Heart left ventricle (tissue), 16 donors: ENCODE measurements at regions not wholly inside any gene's neighbourhood (a gene's known extent, or its start where the extent isn't known, plus 50 kb on each side); places are given as distances from the start of the nearest gene placed in this dataset.

Source experiments
- ATAC-seq, 4 donors: fragments of 200-7000 bp; cut with Tn5 transposase; one replicate each; pipeline ENCODE4 v1.9.1; 2020 to 2022; ENCODE audit warnings: moderate library complexity in 4 of 4, mild to moderate bottlenecking in 3 of 4, moderate number of reproducible peaks in 1 of 4
- DNase-seq, 5 donors: peaks; one replicate each; pipeline ENCODE4 v3.0.0-alpha.2; 2020
- H3K27ac ChIP-seq, 12 donors: fragments of 200-600 bp; sonication (generic) in 4 of 12; one replicate each; pipeline versions ENCODE4 v1.5.0 to v1.8.0; 2016 to 2022; ENCODE audit warnings: mild to moderate bottlenecking in 2 of 12
- H3K27me3 ChIP-seq, 9 donors: fragments of 200-600 bp; sonication (generic) in 2 of 9; one replicate each; pipeline versions ENCODE4 v1.5.1 to v1.8.0; 2016 to 2022; ENCODE audit warnings: mild to moderate bottlenecking in 3 of 9
- H3K36me3 ChIP-seq, 9 donors: fragments of 200-600 bp; sonication (generic) in 2 of 9; one replicate each; pipeline versions ENCODE4 v1.5.0 to v1.8.0; 2018 to 2022; ENCODE audit warnings: mild to moderate bottlenecking in 2 of 9
- H3K4me1 ChIP-seq, 12 donors: fragments of 200-600 bp; sonication (generic) in 4 of 12; one replicate each; pipeline versions ENCODE4 v1.5.0 to v1.8.0; 2016 to 2022; ENCODE audit warnings: mild to moderate bottlenecking in 3 of 12
- H3K4me3 ChIP-seq, 12 donors: fragments of 200-600 bp; sonication (generic) in 4 of 12; one replicate each; pipeline versions ENCODE4 v1.5.0 to v1.8.0; 2017 to 2022; ENCODE audit warnings: mild to moderate bottlenecking in 9 of 12, moderate library complexity in 4 of 12
- H3K9me3 ChIP-seq, 12 donors: fragments of 200-600 bp; sonication (generic) in 4 of 12; one replicate each; pipeline versions ENCODE4 v1.5.0 to v1.8.0; 2016 to 2022; ENCODE audit warnings: mild to moderate bottlenecking in 1 of 12
- CTCF ChIP-seq, 12 donors: fragments of 200-600 bp; sonication (generic) in 4 of 12; IDR thresholded peaks; one replicate each; pipeline versions ENCODE4 v1.5.0 to v1.8.0; 2018 to 2022; ENCODE audit warnings: antibody characterized with exemption in 12 of 12, mild to moderate bottlenecking in 5 of 12
- POLR2A ChIP-seq, 2 donors: fragments of 450-650 bp; IDR thresholded peaks; one replicate each; pipeline ENCODE4 v1.6.1; 2017; ENCODE audit warnings: antibody characterized with exemption in 2 of 2, mild to moderate bottlenecking in 2 of 2, moderate library complexity in 2 of 2
- WGBS, 4 donors: extraction: QIAGEN DNeasy Blood & Tissue Kit in 2 of 4; methylation state at CpG; one replicate each; pipeline versions ENCODE4 v1.1.5 to v1.1.7; 2013 to 2018; 5-methylcytosine and 5-hydroxymethylcytosine counted together
- intact Hi-C, 10 donors: fragments of 100-400 bp; cut with DNase I; formaldehyde crosslinking; loops; one replicate each; pipeline versions ENCODE4 v1.11.1 to v1.14.2; 2022
- donor health status: ischemic (EF 13 %, LVEDD 7.1; RV severe dilation, severe dysfunction).
- donor health status: healthy with polysubstance abuse.
- donor health status: DM: no; HTN: yes; CAD: no.
- donor health status: DM: no; HTN: no; CAD: no.
- donor health status: ischemic (EF 25% LVEDD 6.9; RV normal size, moderate dysfunction).
- donor health status: ischemic (EF 25% LVEDD 5.7; RV mildly dilated, moderate dysfunction).
- donor health status: healthy.
- donor health status: DM: yes; HTN: yes; CAD: no.
- donor health status: ischemic (EF 35%, LVEDD 5.7; RV mildly dilated, moderate dysfunction).
- donor health status: nonischemic (EF 11% LVEDD 7.7; RV severe dilation, severe dysfunction).
- donor health status: DM: yes; HTN: yes; CAD: no.
- donor health status: PGD.
- donor health status: ischemic (EF 29% LVEDD 5.4; RV normal size, mild dysfunction).
- donor health status: nonischemic (EF 23%, LVEDD 6.1; RV moderate dilation, normal function).

DNA sequence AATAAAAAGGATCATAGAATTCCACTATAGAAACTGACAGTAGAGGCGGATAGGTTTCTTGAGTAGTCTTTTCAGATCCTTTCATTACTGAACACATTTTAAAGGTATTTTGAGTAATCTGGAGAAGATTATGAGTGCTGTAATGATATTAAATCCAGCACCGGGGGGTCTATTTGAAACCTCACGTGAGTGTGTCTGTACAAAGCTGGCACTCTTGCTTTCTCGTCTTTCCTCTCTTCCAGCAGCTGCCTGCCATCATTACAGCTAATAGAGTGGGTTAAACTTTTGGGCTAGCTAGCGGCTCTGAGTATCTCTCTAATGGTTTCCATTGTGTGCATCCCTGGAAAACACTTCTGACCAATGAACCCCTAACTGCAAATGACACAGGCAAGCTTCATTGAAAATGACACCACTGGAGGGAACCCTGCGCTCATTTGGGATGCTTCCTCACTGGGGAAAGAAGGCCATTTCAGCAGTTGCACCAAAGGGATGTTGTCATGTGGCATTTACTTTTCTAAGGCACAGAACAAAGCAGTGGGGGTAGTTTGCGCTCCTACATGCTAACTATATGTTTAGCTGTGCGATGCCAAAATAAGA, 101.0 kb downstream of the HRH4 start:
- TF ChIP-seq POLR2A (IDR thresholded peaks at IDR 0.05) (no peak), CTCF (IDR thresholded peaks at IDR 0.05) (no peak)
- Histone ChIP-seq H3K4me1 (no peaks in the 10 kb centered on the region), H3K27ac (no peak overlapping the region), H3K4me3 (no peak overlapping the region), H3K36me3 (no peaks in the 10 kb centered on the region), H3K9me3 (no peaks in the 10 kb centered on the region), H3K27me3 (peaks cover 0 to 6% (median 0%) of the 10 kb centered on the region in 9 donors)
- intact Hi-C loops, result no loop called here
- ATAC-seq (no peak), DNase-seq (no peak)
- 86 to 93% (median 88%) methylated on average over 8 of the region's 8 CpGs for WGBS, 4 donors

GRCh38 chr18:24567199-24567598, 106.8 kb downstream of the HRH4 start:
- Histone ChIP-seq H3K4me3 (no peak overlapping the region), H3K9me3 (no peaks in the 10 kb centered on the region), H3K4me1 (no peaks in the 10 kb centered on the region), H3K27ac (no peak overlapping the region), H3K36me3 (no peaks in the 10 kb centered on the region), H3K27me3 (no peaks in the 10 kb centered on the region)
- no peak for DNase-seq
- no peak for ATAC-seq
- intact Hi-C loops, result no loop called here
- no peak for TF ChIP-seq CTCF (IDR thresholded peaks at IDR 0.05)
- TF ChIP-seq POLR2A (IDR thresholded peaks at IDR 0.05), result no peak
- 80 to 86% (median 83%) methylated on average over 4 of the region's 4 CpGs for WGBS, 4 donors

GRCh38 chr18:24570716-24571115, 110.3 kb downstream of the HRH4 start:
- intact Hi-C loops, result no loop called here
- peaks cover 0 to 20% (median 7%) of the 10 kb centered on the region in 12 donors for H3K9me3 ChIP-seq
- WGBS, 4 donors, result 74 to 87% (median 82%) methylated on average over 4 of the region's 4 CpGs
- H3K4me3 ChIP-seq, result no peak overlapping the region
- no peaks in the 10 kb centered on the region for H3K36me3 ChIP-seq
- DNase-seq (no peak), ATAC-seq (peak in 1 of 4 donors; percentile 18)
- peaks cover 0 to 3% (median 0%) of the 10 kb centered on the region in 9 donors for H3K27me3 ChIP-seq
- H3K27ac ChIP-seq, result no peak overlapping the region
- H3K4me1 ChIP-seq, result no peaks in the 10 kb centered on the region
- no peak for TF ChIP-seq POLR2A (IDR thresholded peaks at IDR 0.05)
- TF ChIP-seq CTCF (IDR thresholded peaks at IDR 0.05), result no peak

DNA sequence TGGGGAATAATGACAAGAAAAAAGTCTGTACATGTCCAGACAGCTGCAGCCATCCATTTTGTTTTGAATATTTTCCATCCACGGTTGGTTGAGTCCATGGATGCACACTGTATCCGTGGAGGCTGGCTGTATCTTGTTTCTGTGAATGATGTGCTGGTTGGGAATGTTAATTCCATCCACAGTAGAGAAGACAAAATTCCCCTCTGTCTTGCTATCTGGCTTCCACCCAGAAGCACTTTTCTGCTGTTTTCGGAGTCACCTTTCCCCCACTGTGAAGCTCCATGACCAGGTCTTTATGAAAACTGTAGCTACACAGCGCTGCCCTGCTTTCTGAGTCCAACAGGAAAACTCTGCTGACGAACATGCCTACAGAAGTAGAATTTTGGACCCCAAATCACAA, 122.3 kb downstream of the HRH4 start:
- Histone ChIP-seq H3K27ac (no peak overlapping the region), H3K4me1 (no peaks in the 10 kb centered on the region), H3K4me3 (no peak overlapping the region), H3K9me3 (peaks cover 0 to 3% (median 0%) of the 10 kb centered on the region in 12 donors), H3K36me3 (no peaks in the 10 kb centered on the region), H3K27me3 (peaks cover 0 to 18% (median 0%) of the 10 kb centered on the region in 9 donors)
- no peak for ATAC-seq
- intact Hi-C loops, result no loop called here
- DNase-seq, result no peak
- WGBS, 4 donors, result 82 to 87% (median 83%) methylated on average over 5 of the region's 5 CpGs
- TF ChIP-seq CTCF (IDR thresholded peaks at IDR 0.05) (no peak), POLR2A (IDR thresholded peaks at IDR 0.05) (no peak)
